ENCODE measurements at regions not wholly inside any gene's neighbourhood (a gene's known extent, or its start where the extent isn't known, plus 50 kb on each side); places are given as distances from the start of the nearest gene placed in this dataset.

- DNase-seq (ENCODE audit: low read depth) (no peak), FAIRE-seq (no peak)
- H4K20me1 ChIP-seq (ENCODE audit: insufficient read depth, low read length) = no peaks in the 10 kb centered on the region
- H3K9me3 ChIP-seq (ENCODE audit: insufficient read depth, low read depth, low read length) = no peaks in the 10 kb centered on the region
- no peak overlapping the region for H3K27ac Mint-ChIP-seq (ENCODE audit: unreplicated experiment)
- no peak overlapping the region for H3K27ac ChIP-seq (ENCODE audit: low read depth, low read length)
- H3K27me3 Mint-ChIP-seq (ENCODE audit: low read depth, unreplicated experiment) = no peaks in the 10 kb centered on the region
- no peak overlapping the region for H3K4me2 ChIP-seq (ENCODE audit: low read length)
- TF ChIP-seq CTCF (IDR thresholded peaks at IDR 0.05; ENCODE audit: insufficient read depth, low read depth, low read length) = no peak
- TF ChIP-seq EZH2 (IDR thresholded peaks at IDR 0.05; ENCODE audit: insufficient read depth, low read length) = no peak
- H3K4me3 ChIP-seq (ENCODE audit: insufficient read depth, low read depth, low read length) = no peak overlapping the region
- no peaks in the 10 kb centered on the region for H3K27me3 ChIP-seq (ENCODE audit: insufficient read depth, low read length)
- H3K79me2 ChIP-seq (ENCODE audit: insufficient read depth, low read length) = no peaks in the 10 kb centered on the region
- H3K36me3 Mint-ChIP-seq (ENCODE audit: low read depth, unreplicated experiment) = peaks cover 2% of the 10 kb centered on the region
- H3K4me1 Mint-ChIP-seq (ENCODE audit: low read depth, unreplicated experiment) = no peaks in the 10 kb centered on the region
- H3K36me3 ChIP-seq (ENCODE audit: insufficient read depth, low read length) = no peaks in the 10 kb centered on the region
- no peaks in the 10 kb centered on the region for H3K4me1 ChIP-seq (ENCODE audit: insufficient read depth, low read length)
- no peak overlapping the region for H2AFZ ChIP-seq (ENCODE audit: low read depth, low read length)
- H3K9ac ChIP-seq (ENCODE audit: low read length) = no peak overlapping the region
- H3K9me3 Mint-ChIP-seq (ENCODE audit: unreplicated experiment) = peaks cover 11% of the 10 kb centered on the region
- no peak overlapping the region for H3K4me3 Mint-ChIP-seq (ENCODE audit: unreplicated experiment)
Observed at GRCh38 chr5:143947313-143947712, 135.4 kb downstream of the HMHB1 start.

DNA sequence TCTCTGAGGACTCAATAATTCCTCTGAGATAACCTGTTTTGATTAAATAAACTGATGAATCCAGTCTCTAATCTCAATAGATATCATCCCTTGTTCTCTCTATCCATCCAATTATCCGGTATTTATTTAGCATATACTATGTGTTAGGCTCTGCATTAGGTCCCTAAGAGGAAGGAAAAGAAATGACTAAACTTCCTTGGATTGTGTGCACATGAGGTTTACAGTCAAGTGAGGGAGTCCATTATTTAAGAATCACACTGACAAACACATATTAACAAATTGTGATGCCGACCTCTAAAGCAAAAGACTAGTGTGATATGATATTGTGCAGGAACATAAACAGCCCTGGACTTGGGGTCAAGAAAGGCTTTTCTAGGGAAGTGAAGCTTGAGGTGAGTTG is 140.8 kb downstream of the HMHB1 start:
- H3K27ac ChIP-seq (ENCODE audit: low read depth, low read length) = no peak overlapping the region
- TF ChIP-seq CTCF (IDR thresholded peaks at IDR 0.05; ENCODE audit: insufficient read depth, low read depth, low read length) = no peak
- TF ChIP-seq EZH2 (IDR thresholded peaks at IDR 0.05; ENCODE audit: insufficient read depth, low read length) = no peak
- H3K27me3 ChIP-seq (ENCODE audit: insufficient read depth, low read length) = no peaks in the 10 kb centered on the region
- no peaks in the 10 kb centered on the region for H3K9me3 ChIP-seq (ENCODE audit: insufficient read depth, low read depth, low read length)
- H3K9ac ChIP-seq (ENCODE audit: low read length) = no peak overlapping the region
- H3K4me1 Mint-ChIP-seq (ENCODE audit: low read depth, unreplicated experiment) = peaks cover 4% of the 10 kb centered on the region
- H4K20me1 ChIP-seq (ENCODE audit: insufficient read depth, low read length) = no peaks in the 10 kb centered on the region
- FAIRE-seq (peak; percentile 54), DNase-seq (ENCODE audit: low read depth) (no peak)
- no peaks in the 10 kb centered on the region for H3K27me3 Mint-ChIP-seq (ENCODE audit: low read depth, unreplicated experiment)
- H3K4me3 Mint-ChIP-seq (ENCODE audit: unreplicated experiment) = no peak overlapping the region
- H3K9me3 Mint-ChIP-seq (ENCODE audit: unreplicated experiment) = peaks cover 7% of the 10 kb centered on the region
- H3K4me1 ChIP-seq (ENCODE audit: insufficient read depth, low read length) = no peaks in the 10 kb centered on the region
- no peak overlapping the region for H3K4me2 ChIP-seq (ENCODE audit: low read length)
- H3K36me3 Mint-ChIP-seq (ENCODE audit: low read depth, unreplicated experiment) = no peaks in the 10 kb centered on the region
- H3K27ac Mint-ChIP-seq (ENCODE audit: unreplicated experiment) = no peak overlapping the region
- no peak overlapping the region for H2AFZ ChIP-seq (ENCODE audit: low read depth, low read length)
- H3K79me2 ChIP-seq (ENCODE audit: insufficient read depth, low read length) = no peaks in the 10 kb centered on the region
- H3K36me3 ChIP-seq (ENCODE audit: insufficient read depth, low read length) = no peaks in the 10 kb centered on the region
- no peak overlapping the region for H3K4me3 ChIP-seq (ENCODE audit: insufficient read depth, low read depth, low read length)

GRCh38 chr5:143953851-143954250 is 141.9 kb downstream of the HMHB1 start:
- no peaks in the 10 kb centered on the region for H3K9me3 ChIP-seq (ENCODE audit: insufficient read depth, low read depth, low read length)
- no peak overlapping the region for H3K4me3 Mint-ChIP-seq (ENCODE audit: unreplicated experiment)
- H3K27me3 Mint-ChIP-seq (ENCODE audit: low read depth, unreplicated experiment) = no peaks in the 10 kb centered on the region
- no peak overlapping the region for H3K4me3 ChIP-seq (ENCODE audit: insufficient read depth, low read depth, low read length)
- H3K36me3 Mint-ChIP-seq (ENCODE audit: low read depth, unreplicated experiment) = no peaks in the 10 kb centered on the region
- DNase-seq (ENCODE audit: low read depth) (no peak), FAIRE-seq (no peak)
- H3K27ac Mint-ChIP-seq (ENCODE audit: unreplicated experiment) = no peak overlapping the region
- no peaks in the 10 kb centered on the region for H4K20me1 ChIP-seq (ENCODE audit: insufficient read depth, low read length)
- H3K79me2 ChIP-seq (ENCODE audit: insufficient read depth, low read length) = no peaks in the 10 kb centered on the region
- H3K9ac ChIP-seq (ENCODE audit: low read length) = no peak overlapping the region
- no peak overlapping the region for H3K4me2 ChIP-seq (ENCODE audit: low read length)
- no peaks in the 10 kb centered on the region for H3K4me1 ChIP-seq (ENCODE audit: insufficient read depth, low read length)
- no peak overlapping the region for H3K27ac ChIP-seq (ENCODE audit: low read depth, low read length)
- TF ChIP-seq CTCF (IDR thresholded peaks at IDR 0.05; ENCODE audit: insufficient read depth, low read depth, low read length) (no peak), EZH2 (IDR thresholded peaks at IDR 0.05; ENCODE audit: insufficient read depth, low read length) (no peak)
- no peaks in the 10 kb centered on the region for H3K27me3 ChIP-seq (ENCODE audit: insufficient read depth, low read length)
- H3K9me3 Mint-ChIP-seq (ENCODE audit: unreplicated experiment) = peaks cover 1% of the 10 kb centered on the region
- H3K36me3 ChIP-seq (ENCODE audit: insufficient read depth, low read length) = no peaks in the 10 kb centered on the region
- peaks cover 4% of the 10 kb centered on the region for H3K4me1 Mint-ChIP-seq (ENCODE audit: low read depth, unreplicated experiment)
- no peak overlapping the region for H2AFZ ChIP-seq (ENCODE audit: low read depth, low read length)
